ENCODE measurements at regions not wholly inside any gene's neighbourhood (a gene's known extent, or its start where the extent isn't known, plus 50 kb on each side); places are given as distances from the start of the nearest gene placed in this dataset. TPM values are rescaled to one million over a fixed set of nuclear protein-coding genes. Genes with fewer than 3 reads are reported as not detected.

Small RNAs in the stretch of these regions (small RNA-seq; reads per million reads assigned to genes)
- gene FO393413.1 = not detected
- gene RNU7-65P = not detected

All from occipital lobe (tissue), 1 donor.